HPDE6-E6E7 (cell line): ENCODE measurements at regions not wholly inside any gene's neighbourhood (a gene's known extent, or its start where the extent isn't known, plus 50 kb on each side); places are given as distances from the start of the nearest gene placed in this dataset.
"Not testable (repeated sequence)": the region's sequence is repeated elsewhere in the genome, so short reads cannot be mapped to it uniquely, and the experiment has no call there.

Source experiments
- DNase-seq: peaks from one replicate; pipeline ENCODE4 v3.0.0; 2011; ENCODE audit warnings: missing footprints; ENCODE audit errors: extremely low spot score

GRCh38 chr6:140773276-140773675 lies 1359.4 kb upstream of the GJE1 start:
- no peak for DNase-seq

GRCh38 chr6:140772576-140772975 lies 1360.1 kb upstream of the GJE1 start:
- DNase-seq: no peak

- DNase-seq: no peak
Measured at GRCh38 chr6:140768133-140768532, 1364.6 kb upstream of the GJE1 start.

- no peak for DNase-seq
Measured at GRCh38 chr6:140766999-140767398, 1365.7 kb upstream of the GJE1 start.

- no peak for DNase-seq
Measured at GRCh38 chr6:140758169-140758877, 1374.4 kb upstream of the GJE1 start.

GRCh38 chr6:140752234-140752633 lies 1377.8 kb upstream of the CITED2 start:
- DNase-seq: no peak

- DNase-seq: no peak
Measured at GRCh38 chr6:140747114-140747513, 1372.7 kb upstream of the CITED2 start.

- peak; percentile 2 for DNase-seq
Measured at GRCh38 chr6:140744659-140745320, 1370.3 kb upstream of the CITED2 start.

- DNase-seq: no peak
Measured at GRCh38 chr6:140736231-140736630, 1361.8 kb upstream of the CITED2 start.

- no peak for DNase-seq
Measured at GRCh38 chr6:140732991-140733390, 1358.5 kb upstream of the CITED2 start.

- DNase-seq: no peak
Measured at GRCh38 chr6:140732155-140732554, 1357.7 kb upstream of the CITED2 start.

GRCh38 chr6:140731741-140732140 lies 1357.3 kb upstream of the CITED2 start:
- no peak for DNase-seq

- DNase-seq: no peak
Measured at GRCh38 chr6:140729521-140729920, 1355.1 kb upstream of the CITED2 start.

GRCh38 chr6:140718021-140718420 lies 1343.6 kb upstream of the CITED2 start:
- no peak for DNase-seq

- no peak for DNase-seq
Measured at GRCh38 chr6:140713495-140713894, 1339.0 kb upstream of the CITED2 start.

- DNase-seq: no peak
Measured at GRCh38 chr6:140711019-140711613, 1336.7 kb upstream of the CITED2 start.

GRCh38 chr6:140708441-140708840 lies 1334.0 kb upstream of the CITED2 start:
- DNase-seq: no peak

- not testable (repeated sequence) for DNase-seq
Measured at GRCh38 chr6:140704008-140704407, 1329.6 kb upstream of the CITED2 start.

GRCh38 chr6:140697585-140697984 lies 1323.1 kb upstream of the CITED2 start:
- DNase-seq: no peak

GRCh38 chr6:140684776-140685550 lies 1310.5 kb upstream of the CITED2 start:
- DNase-seq: no peak

- DNase-seq: no peak
Measured at GRCh38 chr6:140677781-140678528, 1303.5 kb upstream of the CITED2 start.

GRCh38 chr6:140671926-140672325 lies 1297.5 kb upstream of the CITED2 start:
- no peak for DNase-seq
